ENCODE measurements at regions not wholly inside any gene's neighbourhood (a gene's known extent, or its start where the extent isn't known, plus 50 kb on each side); places are given as distances from the start of the nearest gene placed in this dataset.

DNA sequence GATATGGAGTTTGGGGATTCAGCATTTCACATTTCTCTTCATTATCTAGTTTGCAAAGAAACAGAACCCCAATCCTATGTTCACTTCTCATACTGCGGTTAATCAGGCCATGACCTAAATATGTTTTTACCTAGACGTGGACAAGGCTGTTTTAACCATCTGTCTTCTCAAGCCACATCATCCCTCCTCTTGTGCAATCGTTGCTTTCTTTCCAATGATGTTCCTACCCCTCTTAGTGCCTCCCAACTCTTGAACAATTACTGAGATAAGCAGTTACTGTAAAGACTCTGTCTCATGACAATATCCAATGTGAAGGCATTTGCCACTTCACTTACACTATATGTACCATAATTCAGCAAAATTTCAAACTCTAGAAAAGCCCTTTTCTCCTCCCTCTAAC is 406.2 kb downstream of the LIG4 start:
- Mint-ChIP-seq H3K4me1 (ENCODE audit: low read depth) (no peaks in the 10 kb centered on the region), H3K27me3 (no peaks in the 10 kb centered on the region), H3K36me3 (ENCODE audit: insufficient read depth) (no peaks in the 10 kb centered on the region), H3K9me3 (ENCODE audit: low read depth) (no peaks in the 10 kb centered on the region), H3K27ac (no peak overlapping the region), H3K4me3 (ENCODE audit: low read depth) (no peak overlapping the region)
- TF ChIP-seq, protein P1, sequence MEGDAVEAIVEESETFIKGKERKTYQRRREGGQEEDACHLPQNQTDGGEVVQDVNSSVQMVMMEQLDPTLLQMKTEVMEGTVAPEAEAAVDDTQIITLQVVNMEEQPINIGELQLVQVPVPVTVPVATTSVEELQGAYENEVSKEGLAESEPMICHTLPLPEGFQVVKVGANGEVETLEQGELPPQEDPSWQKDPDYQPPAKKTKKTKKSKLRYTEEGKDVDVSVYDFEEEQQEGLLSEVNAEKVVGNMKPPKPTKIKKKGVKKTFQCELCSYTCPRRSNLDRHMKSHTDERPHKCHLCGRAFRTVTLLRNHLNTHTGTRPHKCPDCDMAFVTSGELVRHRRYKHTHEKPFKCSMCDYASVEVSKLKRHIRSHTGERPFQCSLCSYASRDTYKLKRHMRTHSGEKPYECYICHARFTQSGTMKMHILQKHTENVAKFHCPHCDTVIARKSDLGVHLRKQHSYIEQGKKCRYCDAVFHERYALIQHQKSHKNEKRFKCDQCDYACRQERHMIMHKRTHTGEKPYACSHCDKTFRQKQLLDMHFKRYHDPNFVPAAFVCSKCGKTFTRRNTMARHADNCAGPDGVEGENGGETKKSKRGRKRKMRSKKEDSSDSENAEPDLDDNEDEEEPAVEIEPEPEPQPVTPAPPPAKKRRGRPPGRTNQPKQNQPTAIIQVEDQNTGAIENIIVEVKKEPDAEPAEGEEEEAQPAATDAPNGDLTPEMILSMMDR (IDR thresholded peaks at IDR 0.05; ENCODE audit: unreplicated experiment): no peak
- DNase-seq (ENCODE audit: low spot score, unreplicated experiment): no peak

DNA sequence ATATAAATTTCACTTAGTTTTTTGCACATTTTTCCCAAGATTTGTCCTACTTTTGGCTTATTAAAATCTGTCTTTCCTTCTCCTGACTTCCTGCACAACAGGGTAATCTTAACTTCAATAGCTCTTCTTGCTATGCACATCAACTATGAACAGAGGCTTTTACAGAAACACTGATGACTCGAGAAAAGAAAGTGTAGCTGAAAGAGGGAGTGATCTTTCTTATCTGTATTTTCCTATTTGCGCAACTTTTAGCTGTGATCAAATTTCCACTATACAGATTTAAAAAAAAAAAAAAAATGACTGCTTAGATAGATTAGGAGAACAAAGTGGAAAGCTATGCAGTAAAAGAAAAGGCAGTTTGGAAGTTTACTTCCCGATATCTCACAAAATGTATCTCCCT is 406.9 kb downstream of the LIG4 start:
- DNase-seq (ENCODE audit: low spot score, unreplicated experiment): no peak
- H3K4me3 Mint-ChIP-seq (ENCODE audit: low read depth): no peak overlapping the region
- TF ChIP-seq, protein P1 (IDR thresholded peaks at IDR 0.05; ENCODE audit: unreplicated experiment): no peak
- H3K27ac Mint-ChIP-seq: no peak overlapping the region
- H3K27me3 Mint-ChIP-seq: no peaks in the 10 kb centered on the region
- H3K4me1 Mint-ChIP-seq (ENCODE audit: low read depth): no peaks in the 10 kb centered on the region
- no peaks in the 10 kb centered on the region for H3K36me3 Mint-ChIP-seq (ENCODE audit: insufficient read depth)
- H3K9me3 Mint-ChIP-seq (ENCODE audit: low read depth): no peaks in the 10 kb centered on the region

GRCh38 chr13:107807306-107808073 is 407.8 kb downstream of the LIG4 start:
- H3K4me1 Mint-ChIP-seq (ENCODE audit: low read depth): no peaks in the 10 kb centered on the region
- H3K27me3 Mint-ChIP-seq: no peaks in the 10 kb centered on the region
- no peak overlapping the region for H3K27ac Mint-ChIP-seq
- no peak overlapping the region for H3K4me3 Mint-ChIP-seq (ENCODE audit: low read depth)
- H3K36me3 Mint-ChIP-seq (ENCODE audit: insufficient read depth): no peaks in the 10 kb centered on the region
- no peaks in the 10 kb centered on the region for H3K9me3 Mint-ChIP-seq (ENCODE audit: low read depth)
- DNase-seq (ENCODE audit: low spot score, unreplicated experiment): no peak
- TF ChIP-seq, protein P1 (IDR thresholded peaks at IDR 0.05; ENCODE audit: unreplicated experiment): no peak

GRCh38 chr13:107806726-107807125 is 408.6 kb downstream of the LIG4 start:
- no peaks in the 10 kb centered on the region for H3K4me1 Mint-ChIP-seq (ENCODE audit: low read depth)
- no peaks in the 10 kb centered on the region for H3K27me3 Mint-ChIP-seq
- H3K27ac Mint-ChIP-seq: no peak overlapping the region
- DNase-seq (ENCODE audit: low spot score, unreplicated experiment): no peak
- TF ChIP-seq, protein P1 (IDR thresholded peaks at IDR 0.05; ENCODE audit: unreplicated experiment): no peak
- no peaks in the 10 kb centered on the region for H3K9me3 Mint-ChIP-seq (ENCODE audit: low read depth)
- H3K36me3 Mint-ChIP-seq (ENCODE audit: insufficient read depth): no peaks in the 10 kb centered on the region
- H3K4me3 Mint-ChIP-seq (ENCODE audit: low read depth): no peak overlapping the region

GRCh38 chr13:107803822-107804495 is 411.4 kb downstream of the LIG4 start:
- Mint-ChIP-seq H3K36me3 (ENCODE audit: insufficient read depth) (no peaks in the 10 kb centered on the region), H3K9me3 (ENCODE audit: low read depth) (no peaks in the 10 kb centered on the region), H3K27me3 (no peaks in the 10 kb centered on the region), H3K27ac (no peak overlapping the region), H3K4me1 (ENCODE audit: low read depth) (no peaks in the 10 kb centered on the region), H3K4me3 (ENCODE audit: low read depth) (no peak overlapping the region)
- no peak for DNase-seq (ENCODE audit: low spot score, unreplicated experiment)
- TF ChIP-seq, protein P1 (IDR thresholded peaks at IDR 0.05; ENCODE audit: unreplicated experiment): no peak

Data from progenitor cell of endocrine pancreas (in vitro differentiated cells).